Adipocyte (in vitro differentiated cells): ENCODE measurements at regions not wholly inside any gene's neighbourhood (a gene's known extent, or its start where the extent isn't known, plus 50 kb on each side); places are given as distances from the start of the nearest gene placed in this dataset.

Experiments used
- DNase-seq: peaks from one replicate; pipeline ENCODE4 v3.0.0-alpha.2; 2015; ENCODE audit warnings: low read depth
- H3K27me3 ChIP-seq: replicated peaks from 2 replicates; pipeline ENCODE4 v1.7.0; 2013; ENCODE audit warnings: mild to moderate bottlenecking, low read length, moderate library complexity; ENCODE audit not compliant: control insufficient read depth, insufficient read depth
- H3K36me3 ChIP-seq: 2 replicates; pipeline ENCODE4 v1.7.0; 2013; ENCODE audit warnings: low read length, mild to moderate bottlenecking, moderate library complexity; ENCODE audit not compliant: control insufficient read depth, insufficient read depth, severe bottlenecking
- H3K4me1 ChIP-seq: 2 replicates; pipeline ENCODE4 v1.7.0; 2013; ENCODE audit warnings: mild to moderate bottlenecking, low read length, moderate library complexity; ENCODE audit not compliant: control insufficient read depth, insufficient read depth
- H3K4me3 ChIP-seq: 2 replicates; pipeline ENCODE4 v1.7.0; 2013; ENCODE audit warnings: mild to moderate bottlenecking, low read length, moderate library complexity
- H3K9ac ChIP-seq: 2 replicates; pipeline ENCODE4 v1.7.0; 2013; ENCODE audit warnings: mild to moderate bottlenecking, low read length, moderate library complexity
- H3K9me3 ChIP-seq: 2 replicates; pipeline ENCODE4 v1.7.0; 2013; ENCODE audit warnings: mild to moderate bottlenecking, low read length, moderate library complexity; ENCODE audit not compliant: control insufficient read depth

DNA sequence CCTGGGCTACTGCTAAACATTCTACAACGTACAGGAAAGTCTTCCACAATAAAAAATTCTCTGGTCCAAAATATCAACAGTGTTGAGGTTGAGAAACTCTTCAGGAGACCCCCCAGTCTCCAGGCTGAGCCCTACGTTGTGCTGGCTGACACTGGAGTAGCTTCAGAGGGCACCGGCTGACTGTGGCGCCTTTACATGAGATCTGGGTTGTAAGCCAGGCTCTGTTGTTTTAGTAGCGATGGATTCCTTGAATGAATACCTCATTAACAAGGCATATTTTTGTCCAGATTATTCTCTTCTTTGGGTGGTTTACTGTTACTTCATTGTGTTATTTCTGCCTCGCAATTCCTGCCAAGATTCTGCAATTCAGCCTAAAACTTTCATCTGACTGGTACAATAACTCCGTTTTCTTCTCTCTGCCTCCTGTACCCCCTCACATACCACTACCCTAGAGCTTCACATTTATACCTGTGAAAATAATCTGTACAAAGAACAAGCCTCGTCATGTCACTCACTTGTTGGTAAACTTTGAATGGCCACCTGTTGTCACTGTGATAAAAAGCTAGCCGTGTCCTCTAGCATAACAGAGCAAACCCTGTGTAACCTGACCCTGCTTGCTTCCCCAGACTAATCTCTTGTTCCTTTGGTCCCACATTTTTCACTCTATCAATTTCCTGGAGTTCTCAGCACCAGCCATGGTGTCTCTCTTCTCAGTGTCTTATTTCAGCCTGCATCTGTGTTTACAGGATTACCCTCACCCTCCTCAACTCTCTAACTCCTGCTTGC lies 1476.1 kb upstream of the TENM3 start:
- Histone ChIP-seq H3K36me3 (no peaks in the 10 kb centered on the region), H3K9me3 (no peaks in the 10 kb centered on the region), H3K9ac (no peak overlapping the region), H3K27me3 (no peaks in the 10 kb centered on the region), H3K4me3 (no peak overlapping the region), H3K4me1 (no peaks in the 10 kb centered on the region)
- DNase-seq: no peak

DNA sequence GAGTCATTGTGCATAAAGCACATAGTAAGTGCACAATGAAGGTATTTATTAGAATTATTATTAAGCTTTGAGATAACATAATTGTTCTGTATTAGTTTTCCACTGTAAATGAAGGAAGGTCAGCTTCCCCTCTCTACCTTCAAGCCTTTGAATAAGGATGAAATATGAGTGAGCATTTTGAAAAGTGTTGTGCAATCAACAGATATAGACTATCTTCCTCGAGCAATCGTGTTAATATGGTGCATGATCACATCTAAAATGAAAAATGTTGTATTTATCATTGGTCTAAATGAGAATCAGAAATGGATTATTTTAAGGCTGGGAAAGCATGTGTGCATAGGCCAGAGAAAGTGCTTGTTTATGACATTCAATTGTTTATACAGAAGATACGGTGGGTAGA lies 1474.6 kb upstream of the TENM3 start:
- no peaks in the 10 kb centered on the region for H3K36me3 ChIP-seq
- H3K4me1 ChIP-seq: no peaks in the 10 kb centered on the region

DNA sequence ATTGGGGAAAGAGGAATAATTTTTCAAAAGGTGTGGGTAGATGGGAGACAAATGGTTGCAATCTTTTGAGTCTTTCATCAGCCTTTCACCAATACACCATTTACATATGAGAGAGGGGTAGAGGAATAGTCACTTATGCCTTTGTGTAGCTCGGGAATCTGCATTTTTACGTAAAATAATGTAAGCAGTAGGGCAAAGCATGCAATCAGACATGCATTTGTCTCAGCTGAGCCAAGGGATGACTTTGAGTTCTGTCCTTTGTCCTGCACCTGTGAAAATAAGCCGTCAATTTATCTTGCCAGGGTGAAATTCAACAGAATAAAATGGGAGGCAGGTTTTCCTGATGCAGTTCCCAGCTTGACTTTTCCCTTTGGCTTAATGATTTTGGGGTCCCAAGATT lies 1473.4 kb upstream of the TENM3 start:
- DNase-seq: no peak
- H3K9me3 ChIP-seq: peaks cover 4% of the 10 kb centered on the region
- H3K4me3 ChIP-seq: no peak overlapping the region
- H3K9ac ChIP-seq: no peak overlapping the region
- no peaks in the 10 kb centered on the region for H3K36me3 ChIP-seq
- H3K27me3 ChIP-seq: no peaks in the 10 kb centered on the region
- H3K4me1 ChIP-seq: no peaks in the 10 kb centered on the region

More for the DNA sequence above, 1474.6 kb upstream of the TENM3 start:
- Histone ChIP-seq H3K9me3 (no peaks in the 10 kb centered on the region), H3K4me3 (no peak overlapping the region), H3K27me3 (no peaks in the 10 kb centered on the region), H3K9ac (no peak overlapping the region)
- no peak for DNase-seq

DNA sequence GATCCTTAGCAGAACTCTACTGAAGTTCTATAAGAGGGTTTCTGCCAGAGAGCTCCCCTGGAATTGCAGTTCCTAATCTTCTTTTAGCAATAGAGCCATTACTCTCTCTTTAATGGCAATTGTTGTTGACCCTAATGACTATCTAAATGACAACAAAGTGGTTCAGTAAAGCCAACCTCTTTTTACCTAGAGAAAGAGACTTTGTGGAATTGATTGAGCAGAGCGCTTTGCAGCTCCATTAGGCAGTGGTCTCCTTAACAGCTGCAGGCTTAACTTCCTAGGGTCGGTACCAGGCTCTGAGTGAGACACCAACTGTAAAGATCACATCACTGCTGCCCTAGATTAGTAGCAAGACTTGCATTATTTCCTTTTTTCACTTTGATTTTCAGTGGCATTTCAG lies 1472.9 kb upstream of the TENM3 start:
- Histone ChIP-seq H3K27me3 (no peaks in the 10 kb centered on the region), H3K36me3 (no peaks in the 10 kb centered on the region), H3K4me3 (no peak overlapping the region), H3K9ac (no peak overlapping the region), H3K9me3 (peaks cover 4% of the 10 kb centered on the region), H3K4me1 (no peaks in the 10 kb centered on the region)
- no peak for DNase-seq

DNA sequence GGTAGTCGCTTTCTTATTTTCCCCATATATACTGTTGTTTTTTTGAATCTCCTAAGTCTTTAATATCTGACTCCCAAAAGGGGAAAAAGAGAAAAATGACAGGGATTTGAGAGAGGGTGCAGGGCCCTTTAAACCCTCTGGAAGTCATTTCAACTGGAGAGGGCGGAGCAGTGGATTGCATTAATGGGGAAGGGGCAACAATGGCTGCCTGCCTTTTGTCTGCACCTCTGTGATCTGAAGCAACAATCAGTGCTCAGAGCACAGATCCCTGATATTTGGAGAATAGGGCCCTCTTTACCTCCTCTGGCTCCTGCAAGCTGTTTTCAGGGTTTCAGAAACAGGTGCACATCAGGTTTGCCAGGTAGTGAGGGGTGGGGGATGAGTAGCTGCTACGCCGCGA lies 1458.3 kb upstream of the TENM3 start:
- Histone ChIP-seq H3K27me3 (no peaks in the 10 kb centered on the region), H3K4me1 (no peaks in the 10 kb centered on the region), H3K9me3 (peaks cover 3% of the 10 kb centered on the region), H3K9ac (no peak overlapping the region), H3K36me3 (no peaks in the 10 kb centered on the region), H3K4me3 (no peak overlapping the region)
- no peak for DNase-seq

DNA sequence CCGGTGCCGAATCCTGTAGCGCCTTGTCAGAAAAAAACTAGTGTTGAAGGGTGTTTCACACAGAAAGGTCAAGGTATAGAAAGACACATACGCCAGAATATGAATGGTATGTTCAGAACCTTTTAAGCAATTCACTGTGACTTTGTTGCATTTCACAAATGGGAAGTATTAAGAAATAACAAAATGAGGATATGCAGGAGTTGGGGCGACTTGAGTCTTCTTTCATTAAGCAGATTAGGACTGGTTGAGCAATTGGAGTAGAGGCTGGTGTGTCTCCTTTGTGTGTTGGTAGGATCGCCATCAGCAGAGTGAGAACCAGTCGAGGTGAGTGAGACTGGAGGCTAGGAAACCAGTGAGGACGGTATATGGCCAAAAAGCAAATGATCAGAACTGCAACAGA lies 1454.5 kb upstream of the TENM3 start:
- no peak for DNase-seq
- H3K9ac ChIP-seq: no peak overlapping the region
- no peak overlapping the region for H3K4me3 ChIP-seq
- H3K27me3 ChIP-seq: no peaks in the 10 kb centered on the region
- no peaks in the 10 kb centered on the region for H3K9me3 ChIP-seq
- no peaks in the 10 kb centered on the region for H3K36me3 ChIP-seq
- no peaks in the 10 kb centered on the region for H3K4me1 ChIP-seq

DNA sequence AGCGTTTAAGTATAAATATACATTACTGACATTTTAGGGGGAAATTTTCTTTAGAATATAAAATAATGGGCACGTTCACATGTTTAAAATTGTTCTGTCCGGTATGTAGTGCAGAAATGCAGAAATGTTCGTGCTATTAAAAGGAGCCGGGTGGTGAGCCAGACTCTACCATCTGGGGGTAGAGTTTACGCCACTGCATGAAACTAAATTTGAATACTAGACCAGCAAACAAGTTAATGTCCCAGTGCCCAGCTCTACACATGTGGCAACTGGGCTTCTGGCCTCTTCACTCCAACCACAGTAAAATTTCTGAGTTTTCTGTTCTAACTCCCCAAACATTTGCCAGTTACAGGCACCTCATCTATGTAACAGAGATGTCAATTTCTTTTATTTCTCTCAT lies 1453.3 kb upstream of the TENM3 start:
- H3K4me3 ChIP-seq: no peak overlapping the region
- no peaks in the 10 kb centered on the region for H3K4me1 ChIP-seq
- no peaks in the 10 kb centered on the region for H3K27me3 ChIP-seq
- no peaks in the 10 kb centered on the region for H3K36me3 ChIP-seq
- no peaks in the 10 kb centered on the region for H3K9me3 ChIP-seq
- no peak overlapping the region for H3K9ac ChIP-seq
- DNase-seq: no peak

DNA sequence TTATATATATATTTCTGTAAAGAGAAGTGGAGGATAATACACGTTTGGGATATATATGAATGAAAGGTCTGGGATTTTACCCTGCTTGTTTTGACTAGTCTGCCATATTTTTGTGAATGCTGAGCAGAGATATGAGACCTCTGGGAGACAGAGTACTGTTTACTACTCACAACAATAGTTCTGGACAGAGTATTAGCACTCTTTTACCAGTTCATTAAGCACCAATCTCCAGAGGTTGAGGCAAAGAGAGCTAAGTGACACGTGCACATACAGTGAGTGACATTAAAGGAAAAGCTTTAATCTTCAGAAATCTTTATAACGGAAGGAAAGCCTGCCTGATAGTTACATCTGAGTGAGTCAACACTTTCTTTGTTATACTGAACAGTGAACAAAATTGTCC lies 1452.7 kb upstream of the TENM3 start:
- H3K4me1 ChIP-seq: no peaks in the 10 kb centered on the region
- no peaks in the 10 kb centered on the region for H3K9me3 ChIP-seq
- DNase-seq: no peak
- H3K36me3 ChIP-seq: no peaks in the 10 kb centered on the region
- no peak overlapping the region for H3K4me3 ChIP-seq
- H3K27me3 ChIP-seq: no peaks in the 10 kb centered on the region
- no peak overlapping the region for H3K9ac ChIP-seq

DNA sequence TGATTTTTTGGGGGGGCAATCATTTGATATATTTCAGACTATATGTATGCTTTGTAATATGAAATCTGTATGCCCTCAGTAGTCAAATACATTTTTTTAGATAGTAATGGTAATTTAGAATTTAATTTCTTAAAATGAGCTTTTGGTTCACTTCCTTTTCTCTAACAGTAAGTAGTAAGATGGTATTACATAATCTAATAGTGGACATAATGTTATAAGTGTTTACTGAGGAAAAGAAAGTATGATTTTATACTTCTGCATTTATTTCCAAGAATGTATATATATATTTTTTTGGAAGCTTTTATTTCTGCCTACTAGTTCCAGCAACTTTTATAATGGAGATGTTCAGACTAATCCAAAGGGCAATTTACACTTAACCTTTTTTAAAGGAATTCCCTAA lies 1450.7 kb upstream of the TENM3 start:
- H3K4me1 ChIP-seq: no peaks in the 10 kb centered on the region
- H3K4me3 ChIP-seq: no peak overlapping the region
- no peaks in the 10 kb centered on the region for H3K9me3 ChIP-seq
- H3K27me3 ChIP-seq: no peaks in the 10 kb centered on the region
- no peaks in the 10 kb centered on the region for H3K36me3 ChIP-seq
- no peak for DNase-seq
- H3K9ac ChIP-seq: no peak overlapping the region

DNA sequence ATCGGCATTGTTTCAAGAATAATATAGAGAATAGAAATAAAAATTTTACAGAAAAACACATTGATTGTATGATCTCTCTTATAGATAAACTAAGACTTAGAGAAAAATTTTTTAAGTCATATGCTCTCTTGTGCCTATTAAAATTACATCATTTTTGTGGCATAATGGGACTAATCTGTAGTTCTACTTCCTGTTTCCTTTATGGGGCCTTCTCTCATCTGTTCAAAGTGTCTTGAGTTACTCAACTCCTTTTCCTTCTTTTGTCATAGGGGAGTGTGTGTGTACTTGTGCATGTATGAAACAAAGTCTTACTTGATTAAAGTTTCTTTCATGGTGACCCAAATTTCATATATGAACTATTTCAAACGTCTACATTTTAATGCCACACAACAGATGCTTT lies 1448.9 kb upstream of the TENM3 start:
- Histone ChIP-seq H3K9ac (no peak overlapping the region), H3K4me1 (no peaks in the 10 kb centered on the region), H3K9me3 (no peaks in the 10 kb centered on the region), H3K36me3 (no peaks in the 10 kb centered on the region), H3K27me3 (peaks cover 2% of the 10 kb centered on the region), H3K4me3 (no peak overlapping the region)
- no peak for DNase-seq

DNA sequence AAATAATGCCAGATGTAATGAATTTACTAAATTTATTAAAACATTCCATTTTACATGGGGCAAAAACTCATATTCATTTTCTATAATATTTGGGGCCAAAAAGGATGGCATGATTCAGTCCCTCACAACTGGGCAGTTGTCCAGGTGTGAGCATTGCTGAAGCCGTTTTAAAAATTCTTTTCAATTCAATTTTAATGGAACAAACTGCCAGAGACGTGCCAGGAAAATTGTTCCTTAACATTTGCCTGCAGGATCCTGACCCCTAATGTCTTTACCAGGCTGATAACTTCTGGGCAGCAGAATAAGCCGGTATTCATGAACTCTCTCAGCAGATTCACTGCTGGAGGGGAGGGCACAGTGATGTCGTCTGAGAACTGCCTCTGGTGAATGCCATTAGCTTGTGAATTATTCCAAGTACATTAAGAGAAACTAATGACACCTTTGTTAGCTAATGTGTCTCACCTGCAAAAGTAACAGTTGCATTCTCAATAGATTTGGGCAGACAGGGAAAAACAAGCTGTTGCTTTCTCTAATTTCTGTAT lies 1445.1 kb upstream of the TENM3 start:
- H3K36me3 ChIP-seq: no peaks in the 10 kb centered on the region
- no peaks in the 10 kb centered on the region for H3K4me1 ChIP-seq
- H3K9ac ChIP-seq: no peak overlapping the region
- H3K4me3 ChIP-seq: no peak overlapping the region
- no peaks in the 10 kb centered on the region for H3K9me3 ChIP-seq
- no peak for DNase-seq
- peaks cover 8% of the 10 kb centered on the region for H3K27me3 ChIP-seq

DNA sequence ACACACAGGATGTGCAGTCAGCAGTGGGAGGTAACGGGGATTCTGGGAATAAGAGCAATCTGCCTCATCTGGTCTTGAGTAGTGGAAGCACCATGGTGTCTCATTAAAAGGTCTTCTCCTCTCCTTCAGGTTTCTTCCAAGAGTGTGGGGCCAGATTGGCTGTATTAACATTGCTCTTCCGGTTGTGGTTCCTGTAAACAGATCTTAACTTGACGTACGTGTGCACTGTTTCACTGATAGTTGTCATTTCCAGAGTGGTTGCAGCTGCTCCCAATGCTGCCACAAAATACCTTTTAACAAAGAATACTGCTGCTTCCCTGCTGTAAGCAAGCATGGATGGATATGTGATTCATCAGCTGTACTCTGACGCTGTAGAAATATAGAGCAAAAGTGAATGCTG lies 1443.4 kb upstream of the TENM3 start:
- no peaks in the 10 kb centered on the region for H3K9me3 ChIP-seq
- H3K4me1 ChIP-seq: no peaks in the 10 kb centered on the region
- H3K4me3 ChIP-seq: no peak overlapping the region
- no peaks in the 10 kb centered on the region for H3K36me3 ChIP-seq
- H3K9ac ChIP-seq: no peak overlapping the region
- H3K27me3 ChIP-seq: peaks cover 8% of the 10 kb centered on the region
- DNase-seq: no peak
